Fibroblast of mammary gland (primary cell): ENCODE measurements at regions not wholly inside any gene's neighbourhood (a gene's known extent, or its start where the extent isn't known, plus 50 kb on each side); places are given as distances from the start of the nearest gene placed in this dataset.

Source experiments
- DNase-seq: peaks from one replicate; pipeline ENCODE4 v3.0.0-alpha.2; 2010; ENCODE audit warnings: low read depth
- H3K4me3 ChIP-seq: 2 replicates; pipeline ENCODE4 v1.5.1; 2011; ENCODE audit warnings: low read depth, mild to moderate bottlenecking, low read length, moderate library complexity; ENCODE audit not compliant: control insufficient read depth
- CTCF ChIP-seq: conservative IDR thresholded peaks from 2 replicates; pipeline ENCODE4 v1.5.1; 2011; ENCODE audit warnings: low read depth, low read length, inconsistent platforms; ENCODE audit not compliant: control insufficient read depth, insufficient read depth

GRCh38 chr6:91033964-91034363, 447.1 kb upstream of the MAP3K7 start:
- H3K4me3 ChIP-seq: no peak overlapping the region
- TF ChIP-seq CTCF: no peak
- no peak for DNase-seq

- no peak for TF ChIP-seq CTCF
- no peak overlapping the region for H3K4me3 ChIP-seq
- no peak for DNase-seq
Observed at GRCh38 chr6:91031581-91031980, 444.7 kb upstream of the MAP3K7 start.

GRCh38 chr6:91029211-91029610, 442.3 kb upstream of the MAP3K7 start:
- DNase-seq: no peak
- TF ChIP-seq CTCF: no peak

GRCh38 chr6:91023529-91023928, 436.7 kb upstream of the MAP3K7 start:
- DNase-seq: no peak
- TF ChIP-seq CTCF: no peak
- H3K4me3 ChIP-seq: no peak overlapping the region

More at GRCh38 chr6:91029211-91029610, 442.3 kb upstream of the MAP3K7 start:
- no peak overlapping the region for H3K4me3 ChIP-seq

GRCh38 chr6:91020744-91021143, 433.9 kb upstream of the MAP3K7 start:
- DNase-seq: no peak
- H3K4me3 ChIP-seq: no peak overlapping the region
- TF ChIP-seq CTCF: no peak

GRCh38 chr6:91018586-91018985, 431.7 kb upstream of the MAP3K7 start:
- no peak overlapping the region for H3K4me3 ChIP-seq
- TF ChIP-seq CTCF: no peak
- DNase-seq: no peak

GRCh38 chr6:91013511-91013910, 426.6 kb upstream of the MAP3K7 start:
- no peak overlapping the region for H3K4me3 ChIP-seq
- no peak for DNase-seq
- no peak for TF ChIP-seq CTCF
